ENCODE measurements at regions not wholly inside any gene's neighbourhood (a gene's known extent, or its start where the extent isn't known, plus 50 kb on each side); places are given as distances from the start of the nearest gene placed in this dataset.

DNA sequence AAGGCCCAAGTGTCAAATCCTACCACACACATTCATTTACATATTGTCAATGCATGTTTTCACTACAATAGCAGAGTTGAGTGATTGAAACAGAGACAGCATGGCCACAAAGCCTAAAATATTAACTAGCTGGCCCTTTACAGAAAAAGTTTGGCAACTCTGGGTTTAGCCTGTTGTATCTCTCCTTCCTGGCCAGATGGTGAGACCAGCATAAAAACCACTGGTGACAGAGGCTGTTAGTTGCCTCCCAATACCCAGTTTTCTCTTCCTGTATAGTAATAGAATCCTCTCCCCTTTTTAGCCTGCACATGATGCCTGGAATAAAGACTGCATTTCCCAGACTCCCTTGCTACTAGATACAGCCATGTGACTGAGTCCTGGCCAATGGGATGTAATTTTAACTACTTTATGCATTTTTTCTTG, 100.0 kb upstream of the TAB2 start:
- TF ChIP-seq REST (IDR thresholded peaks at IDR 0.05; ENCODE audit: low read depth) (no peak), TCF12 (IDR thresholded peaks at IDR 0.05; ENCODE audit: low read depth) (no peak), USF1 (IDR thresholded peaks at IDR 0.05) (peak; percentile 91), ZBTB7A (IDR thresholded peaks at IDR 0.05; ENCODE audit: low read depth) (no peak)

DNA sequence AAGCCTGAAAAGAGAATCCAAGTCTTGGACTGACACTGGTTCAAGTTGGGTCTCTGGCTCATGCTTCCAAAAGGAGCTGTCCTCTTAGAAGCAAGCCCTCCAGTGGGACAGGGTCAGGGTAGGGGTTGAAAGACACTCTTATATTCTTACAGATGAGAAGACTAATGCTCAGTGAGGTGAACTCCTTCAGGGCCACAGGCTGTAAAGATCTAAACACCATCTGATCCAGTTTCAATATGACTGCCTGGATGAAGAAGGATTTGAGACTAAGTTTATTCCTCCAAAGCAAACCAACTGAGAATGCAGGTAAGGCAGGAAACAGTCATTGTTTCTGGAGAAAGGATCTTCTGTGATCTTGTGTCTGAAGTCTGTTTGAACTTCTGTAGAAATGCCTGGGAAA, 99.0 kb upstream of the TAB2 start:
- no peak for TF ChIP-seq NFIC (IDR thresholded peaks at IDR 0.05)
- TF ChIP-seq RAD21 (IDR thresholded peaks at IDR 0.05; ENCODE audit: low read depth) = no peak
- no peak for TF ChIP-seq ZBTB7A (IDR thresholded peaks at IDR 0.05; ENCODE audit: low read depth)
- no peak for TF ChIP-seq EP300 (IDR thresholded peaks at IDR 0.05; ENCODE audit: borderline replicate concordance)
- no peak for TF ChIP-seq FOXM1 (IDR thresholded peaks at IDR 0.05; ENCODE audit: borderline replicate concordance, low read depth)
- TF ChIP-seq TCF12 (IDR thresholded peaks at IDR 0.05; ENCODE audit: low read depth) = no peak
- no peak for TF ChIP-seq CEBPB (IDR thresholded peaks at IDR 0.05)
- TF ChIP-seq, protein P1, sequence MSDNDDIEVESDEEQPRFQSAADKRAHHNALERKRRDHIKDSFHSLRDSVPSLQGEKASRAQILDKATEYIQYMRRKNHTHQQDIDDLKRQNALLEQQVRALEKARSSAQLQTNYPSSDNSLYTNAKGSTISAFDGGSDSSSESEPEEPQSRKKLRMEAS (IDR thresholded peaks at IDR 0.05) = no peak
- TF ChIP-seq EGR1 (IDR thresholded peaks at IDR 0.05) = no peak
- TF ChIP-seq REST (IDR thresholded peaks at IDR 0.05; ENCODE audit: low read depth) = no peak
- TF ChIP-seq CREB1 (IDR thresholded peaks at IDR 0.05; ENCODE audit: low read depth) = no peak
- TF ChIP-seq USF1 (IDR thresholded peaks at IDR 0.05) = no peak
- no peak for TF ChIP-seq TEAD4 (IDR thresholded peaks at IDR 0.05)
- TF ChIP-seq YY1 (IDR thresholded peaks at IDR 0.05; ENCODE audit: low read depth) = no peak
- TF ChIP-seq TAF1 (IDR thresholded peaks at IDR 0.05; ENCODE audit: low read depth) = no peak

DNA sequence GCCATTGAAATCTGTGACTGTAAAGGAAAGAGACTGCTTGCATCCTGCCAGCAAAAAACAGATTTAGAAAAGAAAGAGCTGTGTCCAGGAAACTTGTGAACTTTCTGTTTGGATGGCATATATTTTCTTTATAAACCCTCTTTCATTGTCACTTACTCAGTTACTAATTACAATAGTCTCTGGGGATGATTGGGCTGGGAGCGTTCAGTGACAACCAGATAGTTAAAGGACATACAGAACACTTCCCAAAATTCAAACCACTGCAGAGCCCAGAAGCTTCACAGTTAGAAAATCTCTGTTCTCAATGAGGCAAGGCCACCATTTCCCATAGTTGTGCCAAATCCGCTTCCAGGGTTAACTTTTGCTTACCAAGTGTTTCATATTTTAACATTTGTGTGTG, 98.6 kb upstream of the TAB2 start:
- TF ChIP-seq NFIC (IDR thresholded peaks at IDR 0.05) = no peak
- TF ChIP-seq ZBTB7A (IDR thresholded peaks at IDR 0.05; ENCODE audit: low read depth) = no peak
- TF ChIP-seq USF1 (IDR thresholded peaks at IDR 0.05) = no peak
- TF ChIP-seq RAD21 (IDR thresholded peaks at IDR 0.05; ENCODE audit: low read depth) = no peak
- TF ChIP-seq CEBPB (IDR thresholded peaks at IDR 0.05) = no peak
- TF ChIP-seq TEAD4 (IDR thresholded peaks at IDR 0.05) = no peak
- TF ChIP-seq, protein P1 (IDR thresholded peaks at IDR 0.05) = no peak
- no peak for TF ChIP-seq REST (IDR thresholded peaks at IDR 0.05; ENCODE audit: low read depth)
- TF ChIP-seq FOXM1 (IDR thresholded peaks at IDR 0.05; ENCODE audit: borderline replicate concordance, low read depth) = no peak
- TF ChIP-seq CREB1 (IDR thresholded peaks at IDR 0.05; ENCODE audit: low read depth) = no peak

GRCh38 chr6:149220882-149221773, 96.4 kb upstream of the TAB2 start:
- TF ChIP-seq EGR1 (IDR thresholded peaks at IDR 0.05) = no peak
- TF ChIP-seq RAD21 (IDR thresholded peaks at IDR 0.05; ENCODE audit: low read depth) = no peak
- TF ChIP-seq TCF12 (IDR thresholded peaks at IDR 0.05; ENCODE audit: low read depth) = no peak
- TF ChIP-seq NFIC (IDR thresholded peaks at IDR 0.05) = no peak
- TF ChIP-seq ZBTB7A (IDR thresholded peaks at IDR 0.05; ENCODE audit: low read depth) = no peak
- TF ChIP-seq, protein P1 (IDR thresholded peaks at IDR 0.05) = no peak
- no peak for TF ChIP-seq YY1 (IDR thresholded peaks at IDR 0.05; ENCODE audit: low read depth)
- TF ChIP-seq TEAD4 (IDR thresholded peaks at IDR 0.05) = no peak
- TF ChIP-seq FOXM1 (IDR thresholded peaks at IDR 0.05; ENCODE audit: borderline replicate concordance, low read depth) = no peak
- no peak for TF ChIP-seq CREB1 (IDR thresholded peaks at IDR 0.05; ENCODE audit: low read depth)
- TF ChIP-seq USF1 (IDR thresholded peaks at IDR 0.05) = no peak
- TF ChIP-seq CEBPB (IDR thresholded peaks at IDR 0.05) = no peak
- TF ChIP-seq EP300 (IDR thresholded peaks at IDR 0.05; ENCODE audit: borderline replicate concordance) = no peak
- TF ChIP-seq TAF1 (IDR thresholded peaks at IDR 0.05; ENCODE audit: low read depth) = no peak
- TF ChIP-seq REST (IDR thresholded peaks at IDR 0.05; ENCODE audit: low read depth) = no peak
